Smooth muscle cell (in vitro differentiated cells): ENCODE measurements at regions not wholly inside any gene's neighbourhood (a gene's known extent, or its start where the extent isn't known, plus 50 kb on each side); places are given as distances from the start of the nearest gene placed in this dataset.
A peak's percentile ranks its signal among the peaks of the same experiment; 100 is the strongest.

Experiments
- DNase-seq: peaks from one replicate; lab custom pipeline; 2025; ENCODE audit not compliant: unreplicated experiment; lab: John Stamatoyannopoulos, UW
- H2AFZ ChIP-seq: fragments of 200-600 bp; sonication (generic); 2 replicates; pipeline ENCODE4 v1.6.0; 2016; ENCODE audit warnings: antibody characterized with exemption, low read depth, mild to moderate bottlenecking
- H3F3A ChIP-seq: fragments of 200-600 bp; sonication (generic); 2 replicates; pipeline ENCODE4 v1.6.0; 2017; ENCODE audit warnings: antibody characterized with exemption, low read depth
- H3K27ac ChIP-seq: fragments of 200-600 bp; sonication (generic); 2 replicates; pipeline ENCODE4 v1.5.1; 2016; ENCODE audit warnings: low read depth, mild to moderate bottlenecking
- H3K27me3 ChIP-seq: fragments of 200-600 bp; sonication (generic); 2 replicates; pipeline ENCODE4 v1.6.1; 2016; ENCODE audit warnings: low read depth, mild to moderate bottlenecking
- H3K36me3 ChIP-seq: fragments of 200-600 bp; sonication (generic); 2 replicates; pipeline ENCODE4 v1.5.1; 2016; ENCODE audit warnings: low read depth
- H3K4me1 ChIP-seq: fragments of 200-600 bp; sonication (generic); 2 replicates; pipeline ENCODE4 v1.5.1; 2016; ENCODE audit warnings: low read depth
- H3K4me2 ChIP-seq: fragments of 200-600 bp; sonication (generic); 2 replicates; pipeline ENCODE4 v1.6.0; 2016; ENCODE audit warnings: mild to moderate bottlenecking
- H3K4me3 ChIP-seq: fragments of 200-600 bp; sonication (generic); 2 replicates; pipeline ENCODE4 v1.5.1; 2016; ENCODE audit warnings: mild to moderate bottlenecking
- H3K79me2 ChIP-seq: fragments of 200-600 bp; sonication (generic); 2 replicates; pipeline ENCODE4 v1.6.0; 2016; ENCODE audit warnings: low read depth, mild to moderate bottlenecking
- H3K9ac ChIP-seq: fragments of 200-600 bp; sonication (generic); 2 replicates; pipeline ENCODE4 v1.6.0; 2016; ENCODE audit warnings: low read depth
- H3K9me3 ChIP-seq: fragments of 200-600 bp; sonication (generic); replicated peaks from 2 replicates; pipeline ENCODE4 v1.5.1; 2016; ENCODE audit warnings: low read depth
- H4K20me1 ChIP-seq: fragments of 200-600 bp; sonication (generic); 2 replicates; pipeline ENCODE4 v1.6.0; 2016; ENCODE audit warnings: low read depth
- CTCF ChIP-seq: fragments of 200-600 bp; sonication (generic); IDR thresholded peaks from 2 replicates; pipeline ENCODE4 v1.5.1; 2017; ENCODE audit warnings: borderline replicate concordance, mild to moderate bottlenecking, antibody characterized with exemption; ENCODE audit not compliant: insufficient read depth, poor library complexity, severe bottlenecking
- WGBS: methylation state at CpG from one replicate; pipeline ENCODE4 v1.1.7; 2016; ENCODE audit warnings: low lambda C conversion rate; 5-methylcytosine and 5-hydroxymethylcytosine counted together

- Histone ChIP-seq H3K9ac (peak overlapping the region; percentile 68), H3K4me2 (peak overlapping the region; percentile 51), H3K27me3 (no peaks in the 10 kb centered on the region), H3K4me1 (peaks cover 23% of the 10 kb centered on the region), H4K20me1 (peaks cover 42% of the 10 kb centered on the region), H3K27ac (peak overlapping the region; percentile 95), H2AFZ (no peak overlapping the region), H3F3A (peaks cover 4% of the 10 kb centered on the region), H3K36me3 (no peaks in the 10 kb centered on the region), H3K9me3 (no peaks in the 10 kb centered on the region), H3K4me3 (no peak overlapping the region), H3K79me2 (peaks cover 68% of the 10 kb centered on the region)
- DNase-seq, result no peak
- TF ChIP-seq CTCF, result no peak
- 51% methylated on average over 1 of the region's 1 CpG for WGBS
These were observed 203.3 kb upstream of the IL12A start for GRCh38 chr3:159785273-159785708.

- H3K27ac ChIP-seq, result peak overlapping the region; percentile 95
- no peak overlapping the region for H3K4me3 ChIP-seq
- TF ChIP-seq CTCF, result no peak
- H3F3A ChIP-seq, result peaks cover 4% of the 10 kb centered on the region
- H4K20me1 ChIP-seq, result peaks cover 30% of the 10 kb centered on the region
- H3K9ac ChIP-seq, result peak overlapping the region; percentile 70
- H3K36me3 ChIP-seq, result no peaks in the 10 kb centered on the region
- no peak for DNase-seq
- no peaks in the 10 kb centered on the region for H3K27me3 ChIP-seq
- H3K4me2 ChIP-seq, result peak overlapping the region; percentile 77
- H2AFZ ChIP-seq, result no peak overlapping the region
- H3K4me1 ChIP-seq, result peaks cover 23% of the 10 kb centered on the region
- WGBS, result 69% methylated on average over 9 of the region's 9 CpGs
- H3K79me2 ChIP-seq, result peaks cover 68% of the 10 kb centered on the region
- H3K9me3 ChIP-seq, result no peaks in the 10 kb centered on the region
These were observed 202.0 kb upstream of the IL12A start for GRCh38 chr3:159786489-159787177.

GRCh38 chr3:159787178-159787574, 201.5 kb upstream of the IL12A start:
- 23% methylated on average over 4 of the region's 4 CpGs for WGBS

More at GRCh38 chr3:159787178-159787574, 201.5 kb upstream of the IL12A start:
- Histone ChIP-seq H3K27ac (peak overlapping the region; percentile 95), H3K4me1 (peaks cover 23% of the 10 kb centered on the region), H3K79me2 (peaks cover 70% of the 10 kb centered on the region), H4K20me1 (peaks cover 30% of the 10 kb centered on the region), H3K36me3 (no peaks in the 10 kb centered on the region), H3K4me2 (peak overlapping the region; percentile 77), H3K9ac (peak overlapping the region; percentile 70), H2AFZ (no peak overlapping the region), H3K4me3 (no peak overlapping the region), H3F3A (peaks cover 4% of the 10 kb centered on the region), H3K27me3 (no peaks in the 10 kb centered on the region), H3K9me3 (no peaks in the 10 kb centered on the region)
- DNase-seq, result no peak
- no peak for TF ChIP-seq CTCF
